ENCODE measurements at regions not wholly inside any gene's neighbourhood (a gene's known extent, or its start where the extent isn't known, plus 50 kb on each side); places are given as distances from the start of the nearest gene placed in this dataset.

DNA sequence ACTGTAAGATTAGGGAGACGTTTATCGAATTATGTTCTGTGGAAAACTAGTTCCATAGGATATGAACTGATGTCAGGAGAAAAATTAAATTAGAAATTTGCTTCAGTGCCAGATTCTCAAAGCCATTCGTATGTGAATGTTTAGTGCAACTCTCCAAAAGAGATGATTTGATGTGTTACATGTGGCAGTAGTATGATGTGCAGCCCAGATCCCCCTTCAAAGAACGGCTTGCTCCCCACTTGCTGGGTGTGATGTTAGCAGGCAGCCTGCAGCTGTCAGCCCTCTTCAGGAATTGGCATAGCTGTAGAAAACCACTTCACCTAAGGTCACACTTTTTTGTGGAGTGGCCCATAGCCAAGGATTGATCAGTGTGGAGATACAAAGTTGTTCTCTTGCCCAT lies 127.0 kb upstream of the CCDC54 start:
- DNase-seq: no peak

DNA sequence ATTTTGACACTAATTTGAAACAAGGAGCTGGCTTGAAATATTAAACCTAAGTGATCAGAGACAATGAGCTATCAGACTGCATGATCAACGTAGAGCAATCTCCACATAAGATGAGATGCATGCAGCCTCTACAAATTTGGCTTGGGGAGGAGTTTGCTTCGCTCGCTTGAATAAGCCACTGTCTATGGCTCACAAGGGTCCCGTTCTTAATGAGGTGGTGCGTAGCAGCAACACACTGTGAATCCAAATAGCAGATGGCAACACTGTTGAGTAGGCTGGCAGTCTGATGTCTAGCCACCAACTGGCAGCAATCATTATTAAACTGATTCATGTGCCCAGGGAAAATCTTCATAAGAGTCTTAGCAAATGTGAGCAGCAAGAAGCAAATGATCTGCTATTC lies 125.4 kb upstream of the CCDC54 start:
- DNase-seq: no peak

DNA sequence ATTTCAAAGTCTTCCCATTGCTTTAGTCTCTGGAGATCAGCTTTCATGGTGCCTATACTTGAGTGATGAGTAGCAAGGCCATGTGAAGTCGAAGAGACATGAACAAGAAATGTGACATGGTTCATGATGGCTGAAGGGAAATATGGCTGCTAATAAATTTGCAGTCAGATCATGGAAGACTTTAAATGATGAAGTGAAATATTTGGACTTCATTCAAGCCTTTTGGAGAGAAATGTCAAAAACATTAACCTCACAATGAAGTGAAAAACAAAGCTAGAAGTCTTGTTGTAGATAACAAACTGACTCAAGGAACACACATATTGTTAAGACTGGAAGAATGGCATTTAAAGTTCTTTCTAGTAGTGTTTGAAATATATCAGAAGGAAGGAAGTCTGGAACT lies 120.3 kb upstream of the CCDC54 start:
- no peak for DNase-seq

DNA sequence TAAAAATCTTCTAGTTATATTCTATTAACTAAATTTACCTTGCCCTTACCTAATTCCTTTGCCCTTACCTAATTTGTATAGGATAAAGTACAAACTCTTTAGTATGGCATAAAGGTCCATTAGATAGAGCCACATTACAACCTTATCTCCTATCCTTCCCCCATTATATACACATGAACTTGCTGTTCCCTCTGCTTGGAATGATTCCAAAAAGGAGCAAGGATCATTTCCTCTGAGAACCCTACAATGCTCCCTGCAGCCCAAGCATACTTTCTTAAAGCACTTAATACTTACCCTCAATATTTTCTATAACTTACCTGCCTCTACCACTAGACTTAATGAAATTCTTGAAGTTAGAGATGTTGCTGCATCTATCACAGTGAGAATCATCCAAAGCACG lies 118.9 kb upstream of the CCDC54 start:
- no peak for DNase-seq

DNA sequence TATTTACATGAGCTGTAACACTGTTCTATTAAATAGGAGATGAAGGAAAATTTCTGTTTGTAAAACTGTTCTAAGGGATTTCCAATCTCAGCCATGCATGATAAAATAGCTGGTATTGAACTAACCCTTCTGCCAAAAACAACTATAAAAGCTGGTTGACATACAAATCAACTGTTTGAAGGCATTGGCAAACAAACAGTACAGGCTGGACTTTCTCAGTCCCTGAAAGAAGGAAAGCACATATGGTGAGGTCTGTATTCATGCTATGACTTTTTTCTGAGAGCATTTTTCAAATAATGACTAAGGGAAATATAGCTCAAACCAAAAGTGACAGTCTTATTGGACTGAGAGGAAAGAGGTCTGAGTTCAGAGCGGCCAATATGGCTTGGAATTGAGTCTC lies 117.0 kb upstream of the CCDC54 start:
- DNase-seq: no peak

DNA sequence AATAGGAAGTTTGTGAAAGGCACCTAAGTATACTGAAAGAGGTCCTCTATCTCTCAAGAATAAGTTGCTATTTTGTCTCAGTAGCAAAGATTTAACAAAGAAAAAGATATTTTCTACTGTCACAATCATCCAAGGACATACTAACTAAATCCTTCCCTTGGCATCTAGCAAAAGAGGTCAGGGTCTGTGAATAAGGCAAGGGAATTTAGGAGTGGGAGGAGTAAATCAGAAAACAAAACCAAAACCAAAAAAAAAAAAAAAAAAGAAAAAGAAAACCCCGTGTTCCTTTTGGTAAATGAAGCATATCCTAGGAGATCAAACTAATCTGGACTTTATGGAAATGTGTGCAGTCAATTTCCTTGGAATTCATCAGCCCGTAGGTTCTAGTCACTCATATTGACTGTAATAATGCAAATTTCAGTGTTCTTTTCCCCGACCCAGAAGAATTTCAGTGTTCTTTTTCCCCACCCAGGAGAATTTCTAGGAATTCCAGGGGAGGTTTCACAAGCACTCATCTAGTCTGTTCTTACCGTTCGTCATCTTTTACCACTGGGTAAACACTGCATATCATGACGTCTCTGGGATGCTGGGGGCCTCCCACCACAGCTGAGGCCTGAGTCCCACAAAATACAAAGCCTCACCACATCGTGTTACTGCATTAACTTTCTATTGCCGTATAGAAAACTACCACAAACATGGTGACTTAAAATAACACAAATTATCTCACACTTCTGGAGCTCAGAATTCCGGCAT lies 113.8 kb upstream of the CCDC54 start:
- no peak for DNase-seq

DNA sequence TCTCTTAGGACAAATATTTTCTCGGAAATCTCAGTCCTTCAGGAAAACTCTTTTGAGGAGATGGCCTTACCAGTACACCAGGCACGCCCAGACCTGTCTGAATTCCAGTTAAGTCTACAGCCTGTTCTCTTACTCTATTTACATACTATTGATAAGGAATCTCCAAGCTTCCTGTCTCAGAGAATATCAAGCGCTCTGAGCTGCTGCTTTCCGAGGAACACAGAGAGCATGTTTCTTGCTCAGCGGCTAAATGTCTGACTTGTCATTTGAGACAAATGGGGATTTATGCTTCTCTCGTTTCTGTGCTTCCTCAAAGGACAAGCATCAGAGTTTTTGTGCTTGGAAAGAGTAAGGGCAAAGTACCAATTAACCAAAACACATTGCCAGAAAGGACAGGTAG lies 112.4 kb upstream of the CCDC54 start:
- DNase-seq: peak; percentile 23

DNA sequence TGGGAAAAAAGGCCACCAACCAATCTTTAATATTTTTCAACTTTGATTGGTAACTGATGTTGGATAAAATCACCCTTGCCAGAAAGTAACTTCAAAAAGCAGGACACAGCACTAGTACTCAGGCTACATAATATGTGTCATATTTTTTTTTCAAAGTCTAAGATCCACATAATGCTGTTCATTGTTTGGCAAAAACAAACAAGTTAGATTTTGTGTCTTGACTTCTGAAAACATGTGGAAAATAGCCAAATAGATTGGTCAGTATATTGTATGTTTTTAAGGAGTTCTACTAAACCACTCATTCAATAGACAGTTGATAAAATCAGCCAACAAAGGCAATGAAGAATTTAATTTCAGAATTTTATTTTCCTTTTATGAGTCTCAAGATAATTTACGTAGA lies 111.7 kb upstream of the CCDC54 start:
- DNase-seq: no peak

DNA sequence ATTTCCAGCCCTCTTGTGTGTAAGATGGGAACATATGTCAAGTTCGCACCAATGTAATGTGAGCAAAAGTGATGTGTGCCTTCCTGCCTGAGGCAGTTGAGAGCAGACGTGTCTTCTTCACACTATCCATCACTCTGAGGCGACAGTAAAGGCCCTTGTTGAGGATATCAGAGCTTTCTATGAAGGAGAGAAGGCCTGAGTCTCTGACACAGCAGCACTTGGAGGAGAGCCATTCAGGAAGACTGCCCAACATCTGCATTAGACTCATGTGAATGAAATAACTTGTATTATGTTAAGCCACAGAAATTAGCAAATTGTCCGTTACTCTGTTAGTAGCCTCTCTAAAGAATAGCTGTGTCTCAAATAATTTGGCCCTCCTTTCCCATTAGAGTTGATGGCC lies 108.8 kb upstream of the CCDC54 start:
- no peak for DNase-seq

DNA sequence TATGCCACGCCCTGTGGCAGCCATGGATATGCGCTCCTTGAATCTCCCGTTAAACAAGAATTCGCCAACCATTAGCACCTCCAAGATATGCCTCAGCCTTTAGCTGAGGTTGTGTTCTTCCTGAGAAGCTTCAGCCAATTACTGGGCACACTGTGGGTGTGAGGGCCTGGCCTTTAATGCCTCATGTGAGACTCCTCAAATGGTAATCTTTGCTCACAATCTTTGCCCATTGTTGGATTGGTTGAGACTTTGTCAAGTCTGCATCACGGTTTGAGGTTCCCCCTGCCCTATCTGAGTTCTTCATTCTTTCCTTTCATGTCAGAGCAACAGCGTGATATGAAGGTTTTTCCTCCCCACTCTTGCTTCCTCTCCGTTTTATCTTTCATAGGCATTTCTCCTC lies 108.1 kb upstream of the CCDC54 start:
- DNase-seq: peak; percentile 87

DNA sequence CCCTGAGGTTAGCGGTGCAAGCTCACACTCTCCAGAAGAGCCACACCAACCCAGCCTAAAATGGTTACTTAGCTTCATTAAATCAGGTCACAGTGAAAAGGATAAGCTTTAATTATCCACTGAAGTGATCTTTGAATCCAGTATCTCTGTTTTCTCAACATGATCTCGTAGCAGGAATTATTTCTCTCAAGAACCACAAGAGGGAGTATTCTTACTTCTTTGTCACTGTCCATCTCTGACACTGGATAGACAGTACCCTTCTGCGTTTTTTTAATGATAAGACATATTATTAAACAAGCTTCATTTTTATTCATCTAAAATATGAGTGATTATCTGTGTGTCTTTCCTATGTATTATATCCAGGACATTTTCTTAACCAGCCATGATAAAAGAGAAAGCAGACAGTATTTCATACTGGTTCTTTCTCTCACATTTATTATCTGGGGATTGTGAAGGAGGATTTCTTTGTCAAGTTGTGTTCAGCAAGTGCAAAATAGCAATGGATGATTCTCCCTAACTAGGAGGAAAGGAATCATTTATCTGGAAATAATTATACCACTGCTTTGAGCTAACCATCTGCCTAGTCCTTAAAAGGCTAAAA lies 105.4 kb upstream of the CCDC54 start:
- DNase-seq: peak; percentile 82

DNA sequence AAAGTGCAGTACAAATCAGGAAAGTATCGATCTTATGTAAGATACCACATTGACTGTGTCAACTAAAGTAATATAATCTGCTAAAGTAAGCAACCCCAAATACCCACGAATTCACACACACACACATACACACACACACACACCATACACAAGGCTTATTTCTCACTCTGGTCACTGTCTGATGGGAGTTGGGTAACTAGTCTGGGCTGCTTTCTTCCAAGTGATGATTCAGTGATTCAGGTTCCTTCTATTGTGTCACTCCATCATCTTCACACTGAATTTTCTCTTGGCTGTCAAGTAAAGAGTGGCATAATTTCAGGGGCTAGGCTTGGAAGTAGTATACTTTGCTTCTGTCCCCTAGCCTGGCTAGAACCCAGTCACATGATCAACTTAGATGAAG lies 104.8 kb upstream of the CCDC54 start:
- DNase-seq: no peak

DNA sequence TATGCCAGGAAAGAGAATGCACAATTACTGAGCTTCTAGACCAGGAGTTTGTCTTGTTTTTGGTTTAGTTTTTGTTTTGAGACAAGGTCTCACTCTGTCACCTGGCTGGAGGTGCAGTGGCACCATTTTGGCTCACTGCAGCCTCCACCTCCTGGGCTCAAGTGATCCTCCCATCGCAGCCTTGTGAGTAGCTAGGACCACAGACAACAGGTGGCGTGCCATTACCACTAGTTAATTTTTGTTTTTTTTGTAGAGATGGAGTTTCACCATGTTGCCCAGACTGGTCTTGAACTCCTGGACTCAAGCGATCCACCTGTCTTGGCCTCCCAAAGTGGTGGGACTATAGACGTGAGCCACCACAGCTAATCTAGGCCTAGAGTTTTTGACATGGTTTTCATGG lies 104.4 kb upstream of the CCDC54 start:
- no peak for DNase-seq

DNA sequence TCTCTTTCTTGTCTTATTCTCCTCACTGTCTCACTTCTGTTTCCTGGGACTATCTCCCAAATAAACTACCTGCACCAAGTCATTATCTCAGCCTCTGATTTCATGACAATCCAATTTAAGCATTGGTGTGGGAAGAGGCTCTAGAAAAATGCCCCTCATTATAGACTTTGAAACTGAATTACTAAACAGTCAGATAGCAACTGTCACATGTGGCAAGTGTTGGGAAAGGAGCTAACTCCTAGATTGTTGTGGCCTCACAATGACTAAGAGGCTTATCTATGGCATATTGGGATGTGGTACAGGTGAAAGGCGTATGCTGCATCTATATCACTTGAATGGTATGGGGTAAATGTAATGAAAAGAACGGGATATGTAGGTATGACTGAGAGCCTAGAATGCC lies 103.5 kb upstream of the CCDC54 start:
- no peak for DNase-seq

DNA sequence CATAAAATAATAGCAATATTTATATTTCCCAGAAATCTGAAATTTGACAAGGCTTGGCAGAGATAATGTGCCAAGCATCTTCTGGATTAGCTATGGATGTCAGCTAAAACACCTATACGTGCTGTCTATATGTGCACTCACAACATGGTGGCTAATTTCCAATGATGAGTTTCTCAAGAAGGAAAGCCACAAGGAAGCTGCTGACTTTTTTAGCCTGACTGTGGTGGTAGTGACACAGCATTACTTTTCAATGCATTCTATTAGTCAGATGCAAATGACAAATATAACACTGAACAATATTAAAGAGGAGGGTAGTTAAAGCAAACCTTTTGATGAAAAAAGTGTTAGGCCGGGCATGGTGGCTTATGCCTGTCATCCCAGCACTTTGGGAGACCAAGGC lies 101.7 kb upstream of the CCDC54 start:
- peak; percentile 30 for DNase-seq

DNA sequence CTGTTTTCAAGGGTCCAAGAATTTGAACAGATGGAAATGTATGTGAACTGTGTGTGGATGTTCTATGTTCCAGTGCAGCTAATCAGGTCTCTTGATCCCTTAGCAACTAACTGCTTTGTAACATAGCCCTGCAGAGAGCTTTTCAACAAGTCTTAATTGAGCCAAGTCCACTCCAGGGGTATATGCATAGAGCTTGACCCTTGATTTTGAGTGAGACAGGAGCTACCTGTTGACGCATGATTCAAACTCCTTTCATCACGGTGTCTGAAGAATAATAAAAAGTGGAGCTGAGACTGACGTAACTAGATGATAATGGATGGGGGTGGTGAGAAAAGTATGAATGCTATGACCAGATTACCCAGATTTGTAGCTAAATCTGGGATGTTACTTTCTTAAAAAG lies 93.3 kb upstream of the CCDC54 start:
- no peak for DNase-seq

DNA sequence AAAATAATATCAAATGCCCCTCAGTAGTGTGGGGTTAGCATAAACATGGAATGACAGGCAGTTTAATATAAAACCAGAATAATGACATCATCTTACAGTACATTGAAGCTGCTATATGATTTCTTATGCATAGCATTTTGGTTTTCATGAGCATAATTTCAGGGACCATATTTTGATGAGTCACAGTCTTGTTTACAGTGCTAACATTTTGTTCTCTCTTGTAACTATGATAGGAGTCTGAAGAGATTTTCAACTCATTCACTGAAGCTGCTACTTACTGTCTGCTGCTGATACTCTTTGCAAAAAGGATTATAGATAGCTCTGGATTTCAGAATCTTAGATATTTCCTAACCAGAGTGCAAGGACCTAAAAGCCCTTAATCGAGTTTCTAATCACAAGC lies 92.6 kb upstream of the CCDC54 start:
- peak; percentile 32 for DNase-seq

DNA sequence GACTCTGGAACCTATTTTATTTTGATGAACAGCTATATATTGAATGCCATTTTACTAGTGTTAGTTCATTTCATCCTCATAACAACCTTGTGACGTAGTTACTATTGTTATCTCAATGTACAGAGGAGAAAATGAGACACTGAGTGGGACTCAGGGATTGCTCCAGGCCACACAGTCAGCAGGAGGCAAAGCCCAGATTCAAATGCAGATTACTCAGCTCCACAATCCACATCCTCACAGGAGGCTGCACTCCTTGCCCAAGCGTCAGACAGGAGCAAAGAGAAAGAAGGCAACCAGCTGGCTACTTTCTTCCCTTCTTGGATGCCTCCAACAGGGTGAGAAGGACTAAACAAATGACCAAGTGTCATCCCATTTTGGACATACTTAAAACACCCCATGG lies 92.0 kb upstream of the CCDC54 start:
- DNase-seq: no peak

DNA sequence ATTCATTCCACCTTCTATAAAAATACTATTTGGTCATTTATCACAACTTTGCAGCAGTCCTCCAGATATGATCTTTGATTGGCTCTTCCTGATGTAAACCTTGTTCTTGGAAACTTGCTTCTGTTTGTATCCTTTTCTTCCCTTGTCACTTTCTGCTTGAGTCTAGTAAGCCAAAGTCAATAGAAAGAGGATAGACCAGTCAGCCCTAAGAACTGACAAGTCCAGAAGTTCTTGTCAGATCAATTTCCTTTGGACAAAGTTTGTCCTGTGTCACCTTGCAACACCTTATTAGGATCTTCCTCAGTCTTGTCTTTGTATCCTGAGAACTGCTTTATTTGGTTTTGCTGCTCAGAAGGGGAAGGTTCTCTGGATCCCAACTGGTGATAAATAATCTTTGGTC lies 87.9 kb upstream of the CCDC54 start:
- DNase-seq: no peak

DNA sequence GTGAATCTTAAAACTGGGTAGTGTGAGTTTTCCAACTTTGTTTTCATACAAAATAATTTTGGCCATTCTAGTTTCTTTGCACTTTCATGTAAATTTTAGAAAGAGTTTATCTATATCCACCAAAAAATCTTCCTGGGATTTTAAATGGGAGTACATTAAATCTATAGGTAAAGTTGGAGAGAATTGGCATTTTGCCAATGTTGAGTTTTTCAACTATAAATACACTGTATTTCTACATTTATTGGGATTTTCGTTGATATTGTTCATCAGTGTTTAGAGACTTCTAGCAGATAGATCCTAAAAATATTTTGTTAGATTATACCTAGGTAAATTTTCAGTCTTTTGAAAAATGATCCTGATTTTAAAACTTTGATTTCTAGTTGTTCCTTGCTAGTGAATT lies 83.1 kb upstream of the CCDC54 start:
- no peak for DNase-seq

DNA sequence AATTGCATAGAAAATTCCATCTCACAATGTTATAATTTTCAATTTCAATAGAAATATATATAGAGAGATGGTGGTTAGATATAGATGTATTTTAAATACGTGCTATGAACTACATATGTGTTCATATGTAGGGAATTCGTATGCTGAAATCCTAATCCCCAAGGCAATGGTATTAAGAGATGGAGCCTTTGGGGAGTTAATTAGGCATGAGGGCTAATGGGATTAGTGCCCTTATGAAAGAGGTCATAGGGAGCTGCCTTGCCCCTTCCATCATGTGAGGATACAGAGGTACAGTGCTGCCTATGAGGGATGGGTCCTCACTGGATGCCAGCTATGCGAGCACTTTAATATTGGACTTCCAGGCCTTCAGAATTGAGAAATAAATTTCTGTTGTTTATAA lies 79.6 kb upstream of the CCDC54 start:
- no peak for DNase-seq

DNA sequence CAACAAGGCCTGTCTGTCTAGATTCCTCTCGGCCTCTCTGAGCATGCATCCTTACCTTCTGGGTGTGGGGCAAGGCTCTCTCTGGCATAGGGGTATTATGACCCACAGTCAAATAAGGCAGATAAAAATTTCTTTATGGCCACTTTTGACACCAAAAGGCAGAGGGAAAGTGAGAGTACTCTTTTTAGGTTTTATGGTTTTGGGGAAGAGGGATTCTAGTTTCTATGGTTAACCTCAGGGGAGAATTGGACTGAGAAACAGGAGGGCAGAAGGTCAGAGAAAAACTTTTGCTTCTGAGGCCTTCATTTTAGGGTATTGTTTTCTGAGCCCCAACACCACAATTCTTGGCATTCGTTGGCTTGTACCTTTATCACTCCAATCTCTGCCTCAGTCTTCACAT lies 70.0 kb upstream of the CCDC54 start:
- no peak for DNase-seq

DNA sequence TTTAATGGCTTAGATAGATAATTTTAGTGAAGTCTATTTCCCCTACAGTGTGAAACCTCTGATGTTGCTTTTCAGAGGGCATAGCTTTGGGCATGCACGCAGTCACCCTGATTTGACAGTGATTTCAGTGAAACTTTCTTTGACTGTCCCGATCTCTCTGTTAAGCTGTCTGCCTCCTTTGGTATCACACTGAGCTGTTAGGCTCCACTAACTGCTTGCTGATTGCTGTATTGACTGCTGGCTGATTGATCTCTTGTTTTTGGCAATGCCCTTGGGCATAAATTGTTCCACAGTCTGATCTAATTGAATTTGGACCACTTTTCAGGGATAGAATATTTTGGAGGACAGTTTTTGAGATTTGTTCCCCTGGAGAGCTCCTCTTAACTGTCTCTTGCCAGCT lies 68.5 kb upstream of the CCDC54 start:
- DNase-seq: no peak

DNA sequence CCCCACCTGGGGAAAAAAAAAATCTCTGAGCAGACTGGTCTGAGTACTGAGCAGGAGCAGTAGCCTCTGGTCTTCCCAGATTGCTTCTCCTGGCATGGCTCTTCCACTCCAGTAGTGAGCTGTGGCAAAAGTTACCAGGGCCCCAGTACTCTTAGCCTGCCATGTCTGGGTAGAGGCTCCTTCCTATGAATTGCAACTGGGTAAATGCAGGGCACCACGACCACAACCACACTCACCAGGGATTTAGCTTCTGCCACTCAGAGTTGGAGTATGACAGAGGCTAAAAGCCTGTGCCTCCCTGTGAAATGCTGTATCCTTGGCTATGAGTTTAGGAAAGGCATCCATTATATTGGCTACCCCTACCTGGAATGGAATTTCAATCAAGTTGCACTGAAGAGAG lies 67.9 kb upstream of the CCDC54 start:
- no peak for DNase-seq

DNA sequence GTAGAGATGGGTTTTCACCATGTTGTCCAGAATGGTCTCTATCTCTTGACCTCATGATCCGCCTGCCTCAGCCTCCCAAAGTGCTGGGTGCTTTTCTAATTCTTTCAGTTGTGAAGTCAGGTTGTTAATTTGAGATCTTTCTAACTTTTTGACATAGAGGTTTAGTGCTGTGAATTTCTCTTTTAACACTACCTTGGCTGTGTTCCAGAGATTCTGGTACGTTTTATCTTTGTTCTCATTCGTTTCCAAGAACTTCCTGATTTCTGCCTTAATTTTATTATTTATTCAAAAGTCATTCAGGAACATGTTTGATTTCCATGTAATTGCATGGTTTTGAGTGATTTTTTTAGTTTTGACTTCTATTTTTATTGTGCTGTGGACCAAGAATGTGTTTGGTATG lies 63.5 kb upstream of the CCDC54 start:
- DNase-seq: peak; percentile 63

Data from hematopoietic multipotent progenitor cell treated with erythropoietin and hydrocortisone succinate and interleukin-3 and kit ligand, for 4 days (in vitro differentiated cells).